B cell (primary cell): ENCODE measurements at regions not wholly inside any gene's neighbourhood (a gene's known extent, or its start where the extent isn't known, plus 50 kb on each side); places are given as distances from the start of the nearest gene placed in this dataset.

ENCODE experiments used
- ATAC-seq: fragments of 200-7000 bp; cut with Tn5 transposase; one replicate; pipeline ENCODE4 v1.10.0; 2021; ENCODE audit warnings: low read depth, mild to moderate bottlenecking, moderate number of reproducible peaks, moderate library complexity
- CTCF ChIA-PET: fragments of 350-600 bp; sonication (Branson Sonifier 250); formaldehyde crosslinking; loops from one replicate; lab custom pipeline; 2021; ENCODE audit warnings: antibody characterized with exemption, inconsistent platforms; lab: Charles Lee
- POLR2A ChIA-PET: fragments of 350-600 bp; sonication (Branson Sonifier 250); formaldehyde crosslinking; loops from one replicate; lab custom pipeline; 2021; ENCODE audit warnings: antibody characterized with exemption; lab: Charles Lee
- DNase-seq: peaks from one replicate; pipeline ENCODE4 v3.0.0; 2013
- H2AFZ ChIP-seq: 2 replicates; pipeline ENCODE4 v1.6.1; 2012; ENCODE audit warnings: mild to moderate bottlenecking, low read depth, low read length; ENCODE audit not compliant: insufficient read depth, poor library complexity, severe bottlenecking
- H3K27ac ChIP-seq, 2 donors: 1 replicate in 1 of 2; 2 replicates in 1 of 2; pipeline ENCODE4 v1.5.1; 2012 to 2013; ENCODE audit warnings: low read length in 2 of 2, mild to moderate bottlenecking in 2 of 2, moderate library complexity in 1 of 2
- H3K27me3 ChIP-seq, 4 experiments: fragments of 200-600 bp in 1 of 4; sonication (generic) in 1 of 4; replicated peaks in 1 of 4; 1 replicate in 2 of 4; 2 replicates in 2 of 4; pipeline versions ENCODE4 v1.6.1 to v1.7.0; 2013 to 2016; ENCODE audit warnings: low read length in 3 of 4, mild to moderate bottlenecking in 2 of 4, mixed read lengths in 1 of 4, moderate library complexity in 1 of 4; ENCODE audit not compliant: insufficient read depth in 4 of 4, control insufficient read depth in 3 of 4; ENCODE audit errors: control extremely low read depth in 1 of 4
- H3K36me3 ChIP-seq, 2 experiments: replicated peaks in 1 of 2; 1 replicate in 1 of 2; 2 replicates in 1 of 2; pipeline versions ENCODE4 v1.6.1 to v1.7.1; 2013; ENCODE audit warnings: low read length in 1 of 2; ENCODE audit not compliant: insufficient read depth in 2 of 2, control insufficient read depth in 1 of 2; ENCODE audit errors: control extremely low read depth in 1 of 2, extremely low read depth in 1 of 2
- H3K4me1 ChIP-seq, 2 donors: fragments of 200-600 bp in 1 of 2; sonication (generic) in 1 of 2; 1 replicate in 1 of 2; 2 replicates in 1 of 2; pipeline versions ENCODE4 v1.5.1 to v1.6.1; 2013 to 2017; ENCODE audit warnings: low read length in 2 of 2; ENCODE audit not compliant: control insufficient read depth in 2 of 2, insufficient read depth in 2 of 2
- H3K4me2 ChIP-seq: replicated peaks from 2 replicates; pipeline ENCODE3; 2012; ENCODE audit warnings: mild to moderate bottlenecking, low read depth, low read length; ENCODE audit not compliant: poor library complexity, severe bottlenecking
- H3K4me3 ChIP-seq, 5 experiments: fragments of 200-600 bp in 1 of 5; sonication (generic) in 1 of 5; 1 replicate in 3 of 5; 2 replicates in 2 of 5; pipeline versions ENCODE4 v1.5.1 to v1.7.0; 2011 to 2016; ENCODE audit warnings: low read length in 4 of 5, mild to moderate bottlenecking in 4 of 5, low read depth in 2 of 5, control low read depth in 1 of 5, moderate library complexity in 1 of 5; ENCODE audit not compliant: insufficient read depth in 1 of 5; ENCODE audit errors: control extremely low read depth in 1 of 5, extremely low read depth in 1 of 5
- H3K79me2 ChIP-seq: fragments of 200-600 bp; sonication (generic); one replicate; pipeline ENCODE4 v1.6.0; 2016; ENCODE audit warnings: low read length; ENCODE audit not compliant: control insufficient read depth, insufficient read depth
- H3K9ac ChIP-seq: fragments of 200-600 bp; sonication (generic); 2 replicates; pipeline ENCODE4 v1.6.1; 2017; ENCODE audit warnings: mild to moderate bottlenecking, low read length, moderate library complexity
- H3K9me3 ChIP-seq, 3 donors: one replicate each; pipeline versions ENCODE4 v1.6.1 to v1.7.1; 2013; ENCODE audit warnings: low read length in 2 of 3; ENCODE audit not compliant: control insufficient read depth in 2 of 3, insufficient read depth in 1 of 3; ENCODE audit errors: control extremely low read depth in 1 of 3
- H4K20me1 ChIP-seq: 2 replicates; pipeline ENCODE4 v1.6.0; 2012; ENCODE audit warnings: mild to moderate bottlenecking, low read length; ENCODE audit not compliant: insufficient read depth, control insufficient read depth, poor library complexity, severe bottlenecking
- H3K27ac Mint-ChIP-seq: one replicate; pipeline ENCODE4 v1.8.0; 2021; ENCODE audit warnings: mixed read lengths
- H3K27me3 Mint-ChIP-seq: one replicate; pipeline ENCODE4 v1.8.0; 2021; ENCODE audit warnings: mixed read lengths
- H3K4me1 Mint-ChIP-seq: one replicate; pipeline ENCODE4 v1.8.0; 2021; ENCODE audit warnings: mixed read lengths
- H3K4me3 Mint-ChIP-seq: one replicate; pipeline ENCODE4 v1.8.0; 2021; ENCODE audit warnings: mixed read lengths
- H3K9me3 Mint-ChIP-seq: one replicate; pipeline ENCODE4 v1.8.0; 2022; ENCODE audit warnings: mixed read lengths; ENCODE audit not compliant: insufficient read depth
- EZH2 ChIP-seq: IDR thresholded peaks from 2 replicates; pipeline ENCODE4 v1.6.1; 2012; ENCODE audit warnings: borderline replicate concordance, low read depth, mild to moderate bottlenecking, moderate library complexity, low read length; ENCODE audit not compliant: insufficient read depth, poor library complexity, severe bottlenecking
- WGBS: methylation state at CpG from one replicate; pipeline ENCODE4 v1.1.5; 2013; ENCODE audit warnings: missing lambda C conversion rate; ENCODE audit not compliant: insufficient coverage; 5-methylcytosine and 5-hydroxymethylcytosine counted together
- intact Hi-C: fragments of 100-400 bp; cut with micrococcal nuclease; formaldehyde crosslinking; loops from one replicate; pipeline ENCODE4 v1.10.0; 2022
- TF ChIP-seq, protein P1 (sequence below): fragments of 200-600 bp; IDR thresholded peaks from one replicate; pipeline ENCODE4 v1.8.0; 2022; ENCODE audit warnings: antibody characterized with exemption, mild to moderate bottlenecking

DNA sequence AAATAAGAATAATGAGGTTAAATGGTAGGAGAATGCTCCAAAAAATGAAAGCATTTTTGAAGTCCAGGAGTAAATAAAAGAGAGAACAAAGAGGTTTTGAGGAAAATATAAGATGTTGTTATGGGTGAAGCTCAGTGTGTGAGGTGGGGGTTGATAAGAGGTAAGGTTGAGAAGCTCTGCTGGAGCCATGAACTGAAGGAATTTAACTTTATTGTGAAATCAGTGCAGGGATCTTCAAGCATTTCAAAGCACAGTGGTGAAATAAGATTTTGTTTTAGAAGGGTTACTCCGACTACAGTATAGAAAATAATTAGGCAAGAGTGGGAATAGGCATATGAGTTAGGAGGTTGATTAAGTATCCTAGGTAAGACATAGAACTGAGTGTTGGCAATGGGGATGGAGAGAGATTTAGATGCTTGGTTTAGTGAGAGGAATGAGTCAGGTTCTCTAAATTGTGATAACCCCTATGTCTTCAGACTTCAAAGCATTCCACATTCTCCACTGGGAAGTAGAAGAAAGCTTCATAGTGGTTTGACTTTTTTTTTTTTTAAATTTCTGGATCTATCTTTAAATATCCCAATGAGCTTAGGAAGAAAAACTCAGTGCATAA lies 403.2 kb downstream of the AASDHPPT start:
- CTCF ChIA-PET = no interaction called here
- no peaks in the 10 kb centered on the region for H4K20me1 ChIP-seq

DNA sequence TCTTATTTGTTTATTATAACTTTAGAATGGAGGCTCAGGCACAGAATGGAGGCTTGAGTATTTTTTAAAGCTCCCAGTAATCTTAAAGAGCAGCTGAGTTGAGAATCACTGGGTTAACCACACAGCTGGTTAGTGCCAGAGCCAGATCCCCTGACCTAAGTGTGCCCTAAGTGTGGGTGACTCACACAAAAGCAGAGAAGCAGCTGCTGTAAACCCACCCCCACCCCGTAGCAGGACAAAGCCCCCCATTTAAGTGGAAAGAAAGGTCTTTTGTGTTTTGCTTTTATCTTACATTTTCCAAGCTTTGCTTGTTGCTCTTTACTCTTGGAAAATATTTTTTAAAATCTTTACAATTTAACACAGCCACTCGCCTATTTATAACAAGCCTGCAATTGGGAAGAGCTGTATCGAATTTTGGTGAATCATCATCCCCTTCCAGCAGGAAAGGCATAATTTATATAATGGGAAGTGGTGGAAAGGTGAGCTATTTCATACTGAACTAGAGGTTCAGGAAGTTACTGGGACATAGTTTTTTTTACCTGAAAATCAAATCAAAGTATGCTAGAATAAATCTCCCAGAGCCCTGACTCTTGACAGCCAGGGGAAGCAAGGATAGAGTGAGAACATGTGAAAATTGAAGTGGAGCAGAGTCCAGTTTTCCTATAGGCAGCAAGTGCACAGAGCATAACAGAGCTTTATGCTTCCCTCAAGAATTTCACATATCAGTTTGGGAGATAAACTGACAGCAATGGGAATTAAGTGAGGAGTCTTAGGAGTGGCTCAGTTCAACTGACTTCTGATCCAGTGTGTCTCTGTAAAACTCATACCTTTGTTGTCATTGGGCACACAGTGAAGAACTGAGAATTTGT lies 405.7 kb downstream of the AASDHPPT start:
- ATAC-seq = no peak
- POLR2A ChIA-PET = no interaction called here
- no CpG with 5 or more reads among the region's 3 CpGs for WGBS

More for the DNA sequence above, 403.2 kb downstream of the AASDHPPT start:
- TF ChIP-seq, protein P1, sequence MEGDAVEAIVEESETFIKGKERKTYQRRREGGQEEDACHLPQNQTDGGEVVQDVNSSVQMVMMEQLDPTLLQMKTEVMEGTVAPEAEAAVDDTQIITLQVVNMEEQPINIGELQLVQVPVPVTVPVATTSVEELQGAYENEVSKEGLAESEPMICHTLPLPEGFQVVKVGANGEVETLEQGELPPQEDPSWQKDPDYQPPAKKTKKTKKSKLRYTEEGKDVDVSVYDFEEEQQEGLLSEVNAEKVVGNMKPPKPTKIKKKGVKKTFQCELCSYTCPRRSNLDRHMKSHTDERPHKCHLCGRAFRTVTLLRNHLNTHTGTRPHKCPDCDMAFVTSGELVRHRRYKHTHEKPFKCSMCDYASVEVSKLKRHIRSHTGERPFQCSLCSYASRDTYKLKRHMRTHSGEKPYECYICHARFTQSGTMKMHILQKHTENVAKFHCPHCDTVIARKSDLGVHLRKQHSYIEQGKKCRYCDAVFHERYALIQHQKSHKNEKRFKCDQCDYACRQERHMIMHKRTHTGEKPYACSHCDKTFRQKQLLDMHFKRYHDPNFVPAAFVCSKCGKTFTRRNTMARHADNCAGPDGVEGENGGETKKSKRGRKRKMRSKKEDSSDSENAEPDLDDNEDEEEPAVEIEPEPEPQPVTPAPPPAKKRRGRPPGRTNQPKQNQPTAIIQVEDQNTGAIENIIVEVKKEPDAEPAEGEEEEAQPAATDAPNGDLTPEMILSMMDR = no peak
- TF ChIP-seq EZH2 = no peak
- Histone ChIP-seq H3K9ac (no peak overlapping the region), H3K4me2 (no peak overlapping the region), H3K36me3 (no peaks in the 10 kb centered on the region), H2AFZ (no peak overlapping the region), H3K79me2 (no peaks in the 10 kb centered on the region), H3K27ac (no peak overlapping the region), H3K4me3 (no peak overlapping the region), H3K9me3 (no peaks in the 10 kb centered on the region), H3K27me3 (no peaks in the 10 kb centered on the region), H3K4me1 (no peaks in the 10 kb centered on the region)
- POLR2A ChIA-PET = no interaction called here
- no peaks in the 10 kb centered on the region for H3K4me1 Mint-ChIP-seq
- 93% methylated on average over 1 of the region's 1 CpG for WGBS
- intact Hi-C loops = no loop called here
- DNase-seq (no peak), ATAC-seq (no peak)
- no peaks in the 10 kb centered on the region for H3K27me3 Mint-ChIP-seq
- H3K27ac Mint-ChIP-seq = no peak overlapping the region
- peaks cover 7% of the 10 kb centered on the region for H3K9me3 Mint-ChIP-seq
- H3K4me3 Mint-ChIP-seq = no peak overlapping the region

More for the DNA sequence above, 405.7 kb downstream of the AASDHPPT start:
- H2AFZ ChIP-seq = no peak overlapping the region
- H3K36me3 ChIP-seq = no peaks in the 10 kb centered on the region
- CTCF ChIA-PET = no interaction called here
- no peak overlapping the region for H3K4me2 ChIP-seq
- no peak overlapping the region for H3K4me3 ChIP-seq
- no peak overlapping the region for H3K27ac ChIP-seq
- H3K4me3 Mint-ChIP-seq = no peak overlapping the region
- no peaks in the 10 kb centered on the region for H3K4me1 ChIP-seq
- no peak overlapping the region for H3K9ac ChIP-seq
- H3K4me1 Mint-ChIP-seq = no peaks in the 10 kb centered on the region
- H3K79me2 ChIP-seq = no peaks in the 10 kb centered on the region
- H4K20me1 ChIP-seq = no peaks in the 10 kb centered on the region
- DNase-seq = no peak
- no peak for TF ChIP-seq EZH2
- TF ChIP-seq, protein P1 = no peak
- no peaks in the 10 kb centered on the region for H3K27me3 Mint-ChIP-seq
- H3K27ac Mint-ChIP-seq = no peak overlapping the region
- H3K27me3 ChIP-seq = no peaks in the 10 kb centered on the region
- intact Hi-C loops = no loop called here
- peaks cover 7% of the 10 kb centered on the region for H3K9me3 Mint-ChIP-seq
- H3K9me3 ChIP-seq = no peaks in the 10 kb centered on the region
